Colon (tissue), 2 donors: ENCODE measurements at regions not wholly inside any gene's neighbourhood (a gene's known extent, or its start where the extent isn't known, plus 50 kb on each side); places are given as distances from the start of the nearest gene placed in this dataset.
A peak's percentile ranks its signal among the peaks of the same experiment; 100 is the strongest.
"Not testable (repeated sequence)": the region's sequence is repeated elsewhere in the genome, so short reads cannot be mapped to it uniquely, and the experiment has no call there.

ENCODE experiments used
- FAIRE-seq: peaks from 2 replicates; lab custom pipeline; 2012; peaks lifted over from hg19 to GRCh38; lab: Jason Lieb, UNC
- donor health status: control.
- donor health status: control.

- FAIRE-seq: no peak
These were observed 280.3 kb upstream of the KLF3 start for GRCh38 chr4:38383646-38384121.

- no peak for FAIRE-seq
These were observed 278.6 kb upstream of the KLF3 start for GRCh38 chr4:38385093-38386004.

GRCh38 chr4:38386005-38386551, 277.9 kb upstream of the KLF3 start:
- no peak for FAIRE-seq

- no peak for FAIRE-seq
These were observed 277.3 kb upstream of the KLF3 start for GRCh38 chr4:38386654-38387188.

DNA sequence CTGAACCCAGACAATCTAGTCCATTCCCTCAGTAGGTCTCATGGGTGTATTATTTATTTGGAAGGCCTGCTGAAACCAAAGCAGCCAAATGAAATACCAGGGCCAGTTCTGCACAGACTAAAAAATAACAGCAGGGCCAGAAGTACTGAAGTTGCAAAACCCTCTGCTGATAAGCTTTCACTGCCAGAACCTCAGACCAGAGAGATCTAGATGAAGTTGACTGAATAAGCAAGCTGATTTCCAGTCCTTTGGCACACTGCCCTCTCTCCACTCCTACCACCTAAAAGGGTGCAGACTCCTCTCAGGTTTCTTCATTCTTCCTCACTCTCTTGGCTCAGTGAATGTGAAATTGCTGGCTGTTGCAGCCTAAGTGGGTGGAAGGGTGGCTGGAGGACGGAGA, 276.7 kb upstream of the KLF3 start:
- no peak for FAIRE-seq

GRCh38 chr4:38387819-38388218, 276.2 kb upstream of the KLF3 start:
- no peak for FAIRE-seq

- not testable (repeated sequence) for FAIRE-seq
These were observed 275.1 kb upstream of the KLF3 start for GRCh38 chr4:38388907-38389306.

DNA sequence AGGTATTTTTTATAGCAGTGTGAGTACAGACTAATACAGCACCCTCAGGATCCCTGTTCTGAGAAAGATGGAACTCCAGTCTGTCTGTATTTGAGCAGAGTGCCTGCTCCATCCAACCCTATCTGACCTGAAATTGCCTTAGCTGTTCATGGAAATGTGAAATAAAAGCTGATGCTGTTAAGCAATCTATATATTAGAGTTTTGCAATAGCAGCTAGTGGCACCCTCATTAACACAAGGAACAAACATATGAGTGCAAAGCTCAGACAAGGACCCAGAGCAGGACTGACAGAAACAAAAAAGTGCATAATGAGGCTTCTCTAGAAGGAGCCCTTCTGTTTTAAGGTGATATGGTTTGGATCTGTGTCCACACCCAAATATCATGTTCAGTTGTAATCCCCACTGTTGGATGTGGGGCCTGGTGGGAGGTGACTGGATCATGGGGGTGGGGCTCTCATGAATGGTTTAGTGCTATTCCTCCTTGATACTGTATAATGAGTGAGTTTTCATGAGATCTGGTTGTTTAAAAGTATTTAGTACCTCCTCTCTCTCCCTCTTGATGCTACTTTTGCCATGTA, 272.9 kb upstream of the KLF3 start:
- no peak for FAIRE-seq

DNA sequence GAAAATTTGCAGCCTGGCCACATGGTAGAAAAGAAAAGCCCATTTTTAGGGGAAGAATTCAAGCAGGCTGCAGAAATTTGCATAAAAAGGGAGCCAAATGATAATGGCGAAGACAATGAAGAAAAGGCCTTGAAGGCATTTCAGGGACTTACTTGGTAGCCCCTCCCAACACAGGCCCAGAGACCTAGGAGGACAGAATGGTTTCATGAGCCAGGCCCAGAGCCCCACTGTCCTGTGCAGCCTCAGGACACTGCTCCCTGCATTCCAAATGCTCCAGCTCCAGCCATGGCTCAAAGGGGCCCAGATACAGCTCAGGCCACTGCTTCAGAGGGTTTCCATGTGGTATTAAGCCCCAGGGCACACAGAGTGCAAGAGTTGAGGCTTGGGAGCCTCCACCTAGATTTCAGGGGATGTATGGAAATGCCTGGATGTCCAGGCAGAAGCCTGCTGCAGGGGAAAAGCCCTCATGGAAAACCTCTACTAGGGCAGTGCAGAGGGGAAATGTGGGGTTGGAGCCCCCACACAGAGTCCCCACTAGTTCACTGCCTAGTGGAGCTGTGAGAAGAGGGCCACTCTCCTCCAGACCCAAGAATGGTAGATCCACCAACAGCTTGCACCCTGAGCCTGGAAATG, 271.7 kb upstream of the KLF3 start:
- FAIRE-seq: no peak

DNA sequence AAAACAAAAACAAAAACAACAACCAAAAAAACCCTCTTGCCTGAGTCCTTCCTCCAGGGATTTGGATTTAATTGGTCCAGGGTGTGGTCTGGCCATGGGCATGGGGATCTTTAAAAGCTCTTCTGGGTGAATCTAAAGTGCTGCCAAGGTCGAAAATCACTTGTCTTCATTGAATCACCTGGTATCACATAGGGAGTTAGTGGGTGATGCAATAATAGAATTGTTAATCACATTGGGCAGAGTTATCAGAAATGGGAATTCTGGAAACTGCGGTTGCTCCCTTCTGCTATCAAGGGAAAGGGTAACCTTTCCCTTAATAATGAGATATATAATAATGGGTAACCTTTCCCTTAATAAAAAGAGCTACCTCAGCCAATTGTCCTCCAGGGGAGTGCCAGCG, 267.9 kb upstream of the KLF3 start:
- FAIRE-seq: no peak

DNA sequence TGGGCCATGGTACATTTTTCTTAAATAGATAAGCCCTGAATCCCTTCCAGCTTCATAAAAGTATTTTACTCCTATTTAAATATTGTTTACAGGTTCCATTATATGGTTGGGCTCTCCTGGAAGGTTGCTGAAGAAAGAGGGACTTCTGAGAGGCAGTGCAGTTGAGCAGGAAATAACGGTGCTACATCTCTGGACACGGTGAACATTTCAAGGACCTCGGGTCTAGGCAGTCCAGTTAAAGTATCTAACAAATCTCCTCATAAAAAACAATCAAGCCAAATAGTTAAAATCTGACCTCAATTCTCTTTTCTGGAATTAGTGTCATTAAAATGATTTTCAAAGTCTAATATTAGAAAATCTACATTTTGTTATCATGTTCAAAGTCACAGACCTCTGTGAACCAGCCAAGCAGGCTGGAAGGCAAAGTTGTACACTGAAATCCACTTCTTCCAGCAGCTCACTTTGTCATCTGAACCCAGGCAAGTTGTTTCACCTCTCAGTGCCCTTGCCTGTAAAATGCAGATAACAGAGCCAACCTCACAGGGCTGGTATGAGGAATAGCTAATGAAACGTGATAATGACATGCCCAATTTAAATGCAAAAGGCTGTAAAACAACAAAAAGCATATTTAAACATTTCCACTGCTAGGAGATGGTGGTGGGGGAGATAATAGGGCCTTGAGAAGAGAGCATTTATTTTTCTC, 267.0 kb upstream of the KLF3 start:
- no peak for FAIRE-seq

DNA sequence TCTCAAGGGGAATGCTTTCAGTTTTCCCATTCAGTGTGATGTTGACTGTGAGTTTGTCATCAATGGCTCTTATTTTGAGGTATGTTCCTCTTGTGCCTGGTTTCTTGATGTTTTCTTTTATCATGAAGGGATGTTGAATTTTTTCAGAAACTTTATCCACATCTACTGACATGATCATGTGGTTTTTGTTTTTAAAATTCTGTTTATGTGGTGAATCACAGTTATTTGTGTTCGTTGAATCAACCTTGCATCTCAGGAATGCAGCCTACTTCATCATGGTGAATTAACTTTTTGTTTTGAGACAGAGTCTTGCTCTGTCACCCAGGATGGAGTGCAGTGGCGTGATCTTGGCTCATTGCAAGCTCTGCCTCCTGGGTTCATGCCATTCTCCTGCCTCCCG, 263.1 kb upstream of the KLF3 start:
- FAIRE-seq: no peak

DNA sequence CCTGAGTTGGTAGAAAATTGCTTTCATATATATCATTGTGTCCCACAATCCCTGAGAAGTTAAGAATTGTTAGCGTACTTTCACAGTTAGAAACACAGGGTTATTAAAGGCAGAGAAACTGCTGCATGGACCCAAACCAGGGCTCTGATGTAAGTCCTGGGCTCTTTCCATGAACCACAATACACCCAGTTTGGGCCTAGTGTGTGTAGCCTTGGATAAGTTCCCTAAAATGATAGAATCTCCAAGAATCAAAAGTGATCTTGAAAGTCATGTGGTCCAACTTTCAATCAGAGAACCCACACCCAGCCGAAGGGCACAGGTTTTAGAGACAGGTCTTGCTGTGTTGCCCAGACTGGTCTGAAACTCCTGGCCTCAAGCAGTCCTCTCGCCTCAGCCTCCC, 257.8 kb upstream of the KLF3 start:
- no peak for FAIRE-seq

GRCh38 chr4:38409852-38410251, 254.1 kb upstream of the KLF3 start:
- no peak for FAIRE-seq

GRCh38 chr4:38411092-38411491, 252.9 kb upstream of the KLF3 start:
- no peak for FAIRE-seq

DNA sequence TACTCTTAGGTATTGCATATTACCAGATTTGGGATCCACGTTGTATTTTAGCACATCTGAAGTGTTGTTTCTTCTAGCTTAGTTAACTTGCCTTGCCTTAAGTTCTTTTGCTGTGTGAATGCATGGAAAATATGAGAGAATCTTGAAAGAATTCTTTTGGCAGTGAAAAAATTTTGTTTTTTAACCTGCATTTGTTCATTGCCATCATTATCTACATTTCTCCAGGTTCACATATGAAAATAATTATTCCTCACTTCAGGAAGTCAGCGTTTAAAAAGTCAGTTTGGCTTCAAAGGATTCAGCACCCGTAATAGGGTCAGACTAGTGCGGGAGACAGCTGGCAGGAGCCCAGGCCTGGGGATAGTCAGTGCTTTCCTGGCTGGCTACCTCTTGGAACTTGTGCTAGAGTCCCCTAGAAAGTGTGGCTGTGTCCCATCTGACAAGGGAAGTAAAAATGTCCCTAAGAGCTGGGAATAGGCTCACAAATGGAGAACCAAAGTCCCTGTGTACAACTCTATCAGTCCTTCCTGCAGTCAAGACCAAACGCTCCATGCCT, 251.9 kb upstream of the KLF3 start:
- FAIRE-seq: no peak

GRCh38 chr4:38413524-38414341, 250.3 kb upstream of the KLF3 start:
- FAIRE-seq: peak; percentile 74

GRCh38 chr4:38414410-38414809, 249.6 kb upstream of the KLF3 start:
- FAIRE-seq: no peak

GRCh38 chr4:38415682-38416081, 248.3 kb upstream of the KLF3 start:
- no peak for FAIRE-seq

DNA sequence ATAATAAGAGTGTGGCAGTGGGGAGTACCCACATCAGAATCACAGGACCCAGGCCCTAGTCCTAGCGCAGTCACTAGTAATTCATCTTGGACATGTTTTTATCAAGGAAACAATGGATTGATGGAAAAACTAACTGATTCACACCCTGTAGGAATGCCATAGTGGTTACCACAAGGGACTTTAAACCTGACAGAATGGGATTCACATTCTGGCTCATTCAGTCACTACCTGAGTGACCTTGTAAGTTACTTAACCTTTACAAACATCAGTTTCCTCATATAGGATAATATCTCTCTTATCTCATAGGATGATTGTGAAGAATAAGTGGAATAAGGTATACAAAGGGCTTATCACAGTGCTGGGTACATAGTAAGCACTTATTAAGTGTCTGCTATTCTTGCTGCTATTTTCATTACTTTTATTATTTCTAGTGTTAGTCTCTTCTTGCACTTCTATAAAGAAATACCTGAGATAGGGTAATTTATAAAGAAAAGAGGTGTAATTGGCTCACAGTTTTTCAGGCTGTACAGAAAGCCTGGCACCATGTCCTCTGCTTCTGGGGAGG, 247.5 kb upstream of the KLF3 start:
- no peak for FAIRE-seq
